ENCODE measurements at regions not wholly inside any gene's neighbourhood (a gene's known extent, or its start where the extent isn't known, plus 50 kb on each side); places are given as distances from the start of the nearest gene placed in this dataset.

DNA sequence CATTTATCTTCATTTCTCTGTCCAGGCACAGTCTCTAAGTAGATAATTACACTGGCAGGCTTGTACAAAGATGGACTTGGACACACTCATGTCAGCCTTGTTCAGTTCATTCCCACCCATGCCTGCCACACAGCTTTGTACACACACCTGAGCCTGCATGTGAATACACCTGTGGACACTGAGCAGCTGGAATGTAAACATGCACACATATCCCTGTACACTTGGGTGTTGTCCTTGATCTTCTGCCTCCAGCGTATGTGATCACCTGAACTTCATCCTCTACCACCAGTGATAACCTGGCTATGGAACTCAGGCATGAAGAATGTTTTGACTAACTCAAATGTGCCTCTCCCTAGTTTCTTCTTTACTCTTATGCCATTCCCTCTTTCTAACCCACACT, 190.6 kb downstream of the DHX35 start:
- TF ChIP-seq, protein P1, sequence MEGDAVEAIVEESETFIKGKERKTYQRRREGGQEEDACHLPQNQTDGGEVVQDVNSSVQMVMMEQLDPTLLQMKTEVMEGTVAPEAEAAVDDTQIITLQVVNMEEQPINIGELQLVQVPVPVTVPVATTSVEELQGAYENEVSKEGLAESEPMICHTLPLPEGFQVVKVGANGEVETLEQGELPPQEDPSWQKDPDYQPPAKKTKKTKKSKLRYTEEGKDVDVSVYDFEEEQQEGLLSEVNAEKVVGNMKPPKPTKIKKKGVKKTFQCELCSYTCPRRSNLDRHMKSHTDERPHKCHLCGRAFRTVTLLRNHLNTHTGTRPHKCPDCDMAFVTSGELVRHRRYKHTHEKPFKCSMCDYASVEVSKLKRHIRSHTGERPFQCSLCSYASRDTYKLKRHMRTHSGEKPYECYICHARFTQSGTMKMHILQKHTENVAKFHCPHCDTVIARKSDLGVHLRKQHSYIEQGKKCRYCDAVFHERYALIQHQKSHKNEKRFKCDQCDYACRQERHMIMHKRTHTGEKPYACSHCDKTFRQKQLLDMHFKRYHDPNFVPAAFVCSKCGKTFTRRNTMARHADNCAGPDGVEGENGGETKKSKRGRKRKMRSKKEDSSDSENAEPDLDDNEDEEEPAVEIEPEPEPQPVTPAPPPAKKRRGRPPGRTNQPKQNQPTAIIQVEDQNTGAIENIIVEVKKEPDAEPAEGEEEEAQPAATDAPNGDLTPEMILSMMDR (IDR thresholded peaks at IDR 0.05) = no peak
- TF ChIP-seq POLR2A (IDR thresholded peaks at IDR 0.05) = no peak

Measured in tibial nerve (tissue), 3 donors.